GM23338 (cell line): ENCODE measurements at regions not wholly inside any gene's neighbourhood (a gene's known extent, or its start where the extent isn't known, plus 50 kb on each side); places are given as distances from the start of the nearest gene placed in this dataset.

Experiments used
- CREB1 ChIP-seq: fragments of 250-450 bp; sonication (Bioruptor Pico); IDR thresholded peaks from 2 replicates; pipeline ENCODE4 v1.5.0; 2020; ENCODE audit warnings: low read depth, mild to moderate bottlenecking, moderate library complexity
- EZH2 ChIP-seq: fragments of 200-600 bp; sonication (generic); IDR thresholded peaks from one replicate; pipeline ENCODE4 v1.8.0; 2017; ENCODE audit warnings: antibody characterized with exemption, mild to moderate bottlenecking, low read depth; ENCODE audit not compliant: unreplicated experiment
- EZH2phosphoT487 ChIP-seq: fragments of 200-600 bp; sonication (generic); IDR thresholded peaks from one replicate; pipeline ENCODE4 v1.8.1; 2018; ENCODE audit warnings: antibody characterized with exemption; ENCODE audit not compliant: unreplicated experiment
- JUNB ChIP-seq: IDR thresholded peaks from one replicate; pipeline ENCODE4 v1.6.1; 2016; ENCODE audit warnings: antibody characterized with exemption; ENCODE audit not compliant: unreplicated experiment
- NANOG ChIP-seq: IDR thresholded peaks from 2 replicates; pipeline ENCODE4 v1.6.1; 2016; ENCODE audit warnings: antibody characterized with exemption, borderline replicate concordance
- POLR2AphosphoS5 ChIP-seq: IDR thresholded peaks from 2 replicates; pipeline ENCODE4 v1.6.1; 2016; ENCODE audit warnings: antibody characterized with exemption, low read depth
- STAT1 ChIP-seq: IDR thresholded peaks from one replicate; pipeline ENCODE4 v1.6.1; 2016; ENCODE audit warnings: antibody characterized with exemption; ENCODE audit not compliant: unreplicated experiment
- ZNF331 ChIP-seq: fragments of 250-450 bp; sonication (Bioruptor Pico); IDR thresholded peaks from 2 replicates; pipeline ENCODE4 v1.5.0; 2020; ENCODE audit warnings: low read depth, mild to moderate bottlenecking, moderate library complexity
- TF ChIP-seq, protein P1 (sequence below), 2 experiments: fragments of 200-600 bp in 1 of 2; sonication (generic) in 1 of 2; conservative IDR thresholded peaks; 2 replicates each; pipeline versions ENCODE4 v1.5.1 to v1.6.1; 2016 to 2017; ENCODE audit warnings: antibody characterized with exemption in 2 of 2, low read depth in 2 of 2, mild to moderate bottlenecking in 2 of 2, moderate library complexity in 1 of 2
- TF ChIP-seq, protein P2 (sequence below): IDR thresholded peaks from one replicate; pipeline ENCODE4 v1.6.1; 2018; ENCODE audit warnings: antibody characterized with exemption; ENCODE audit not compliant: unreplicated experiment
- TF ChIP-seq, protein P3 (sequence below): fragments of 250-450 bp; sonication (Bioruptor Pico); IDR thresholded peaks from 2 replicates; pipeline ENCODE4 v1.5.0; 2020; ENCODE audit warnings: mild to moderate bottlenecking, moderate library complexity
- TF ChIP-seq, protein P4 (sequence below): IDR thresholded peaks from 2 replicates; pipeline ENCODE4 v1.6.1; 2016; ENCODE audit warnings: antibody characterized with exemption

DNA sequence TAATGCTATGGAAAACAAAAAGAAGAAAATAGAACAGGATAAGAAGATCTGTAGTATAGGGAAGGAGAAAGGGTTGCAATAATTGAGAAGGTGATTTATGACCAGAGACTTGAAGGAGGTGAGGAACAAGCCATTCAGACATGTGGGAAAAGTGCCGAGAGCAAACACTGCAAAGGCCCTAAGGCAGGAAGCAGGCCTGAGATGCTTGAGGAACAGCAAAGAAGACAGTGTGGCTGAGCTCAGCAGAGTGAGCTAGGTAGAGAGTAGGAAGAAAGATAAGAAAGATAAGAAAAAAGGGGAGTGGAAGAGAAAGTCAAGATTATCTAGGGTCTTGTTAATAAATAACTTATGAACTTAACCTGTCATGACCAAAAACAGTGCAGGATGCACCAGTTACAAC is 671.8 kb downstream of the RPS29 start:
- TF ChIP-seq, protein P1, sequence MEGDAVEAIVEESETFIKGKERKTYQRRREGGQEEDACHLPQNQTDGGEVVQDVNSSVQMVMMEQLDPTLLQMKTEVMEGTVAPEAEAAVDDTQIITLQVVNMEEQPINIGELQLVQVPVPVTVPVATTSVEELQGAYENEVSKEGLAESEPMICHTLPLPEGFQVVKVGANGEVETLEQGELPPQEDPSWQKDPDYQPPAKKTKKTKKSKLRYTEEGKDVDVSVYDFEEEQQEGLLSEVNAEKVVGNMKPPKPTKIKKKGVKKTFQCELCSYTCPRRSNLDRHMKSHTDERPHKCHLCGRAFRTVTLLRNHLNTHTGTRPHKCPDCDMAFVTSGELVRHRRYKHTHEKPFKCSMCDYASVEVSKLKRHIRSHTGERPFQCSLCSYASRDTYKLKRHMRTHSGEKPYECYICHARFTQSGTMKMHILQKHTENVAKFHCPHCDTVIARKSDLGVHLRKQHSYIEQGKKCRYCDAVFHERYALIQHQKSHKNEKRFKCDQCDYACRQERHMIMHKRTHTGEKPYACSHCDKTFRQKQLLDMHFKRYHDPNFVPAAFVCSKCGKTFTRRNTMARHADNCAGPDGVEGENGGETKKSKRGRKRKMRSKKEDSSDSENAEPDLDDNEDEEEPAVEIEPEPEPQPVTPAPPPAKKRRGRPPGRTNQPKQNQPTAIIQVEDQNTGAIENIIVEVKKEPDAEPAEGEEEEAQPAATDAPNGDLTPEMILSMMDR (conservative IDR thresholded peaks at IDR 0.05; ENCODE audit: low read depth in 2 of 2) = no peak
- TF ChIP-seq POLR2AphosphoS5 (no peak), EZH2 (no peak), JUNB (no peak), EZH2phosphoT487 (no peak), NANOG (no peak), STAT1 (no peak), ZNF331 (no peak), CREB1 (no peak)
- TF ChIP-seq, protein P2, sequence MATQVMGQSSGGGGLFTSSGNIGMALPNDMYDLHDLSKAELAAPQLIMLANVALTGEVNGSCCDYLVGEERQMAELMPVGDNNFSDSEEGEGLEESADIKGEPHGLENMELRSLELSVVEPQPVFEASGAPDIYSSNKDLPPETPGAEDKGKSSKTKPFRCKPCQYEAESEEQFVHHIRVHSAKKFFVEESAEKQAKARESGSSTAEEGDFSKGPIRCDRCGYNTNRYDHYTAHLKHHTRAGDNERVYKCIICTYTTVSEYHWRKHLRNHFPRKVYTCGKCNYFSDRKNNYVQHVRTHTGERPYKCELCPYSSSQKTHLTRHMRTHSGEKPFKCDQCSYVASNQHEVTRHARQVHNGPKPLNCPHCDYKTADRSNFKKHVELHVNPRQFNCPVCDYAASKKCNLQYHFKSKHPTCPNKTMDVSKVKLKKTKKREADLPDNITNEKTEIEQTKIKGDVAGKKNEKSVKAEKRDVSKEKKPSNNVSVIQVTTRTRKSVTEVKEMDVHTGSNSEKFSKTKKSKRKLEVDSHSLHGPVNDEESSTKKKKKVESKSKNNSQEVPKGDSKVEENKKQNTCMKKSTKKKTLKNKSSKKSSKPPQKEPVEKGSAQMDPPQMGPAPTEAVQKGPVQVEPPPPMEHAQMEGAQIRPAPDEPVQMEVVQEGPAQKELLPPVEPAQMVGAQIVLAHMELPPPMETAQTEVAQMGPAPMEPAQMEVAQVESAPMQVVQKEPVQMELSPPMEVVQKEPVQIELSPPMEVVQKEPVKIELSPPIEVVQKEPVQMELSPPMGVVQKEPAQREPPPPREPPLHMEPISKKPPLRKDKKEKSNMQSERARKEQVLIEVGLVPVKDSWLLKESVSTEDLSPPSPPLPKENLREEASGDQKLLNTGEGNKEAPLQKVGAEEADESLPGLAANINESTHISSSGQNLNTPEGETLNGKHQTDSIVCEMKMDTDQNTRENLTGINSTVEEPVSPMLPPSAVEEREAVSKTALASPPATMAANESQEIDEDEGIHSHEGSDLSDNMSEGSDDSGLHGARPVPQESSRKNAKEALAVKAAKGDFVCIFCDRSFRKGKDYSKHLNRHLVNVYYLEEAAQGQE = no peak
- TF ChIP-seq, protein P3, sequence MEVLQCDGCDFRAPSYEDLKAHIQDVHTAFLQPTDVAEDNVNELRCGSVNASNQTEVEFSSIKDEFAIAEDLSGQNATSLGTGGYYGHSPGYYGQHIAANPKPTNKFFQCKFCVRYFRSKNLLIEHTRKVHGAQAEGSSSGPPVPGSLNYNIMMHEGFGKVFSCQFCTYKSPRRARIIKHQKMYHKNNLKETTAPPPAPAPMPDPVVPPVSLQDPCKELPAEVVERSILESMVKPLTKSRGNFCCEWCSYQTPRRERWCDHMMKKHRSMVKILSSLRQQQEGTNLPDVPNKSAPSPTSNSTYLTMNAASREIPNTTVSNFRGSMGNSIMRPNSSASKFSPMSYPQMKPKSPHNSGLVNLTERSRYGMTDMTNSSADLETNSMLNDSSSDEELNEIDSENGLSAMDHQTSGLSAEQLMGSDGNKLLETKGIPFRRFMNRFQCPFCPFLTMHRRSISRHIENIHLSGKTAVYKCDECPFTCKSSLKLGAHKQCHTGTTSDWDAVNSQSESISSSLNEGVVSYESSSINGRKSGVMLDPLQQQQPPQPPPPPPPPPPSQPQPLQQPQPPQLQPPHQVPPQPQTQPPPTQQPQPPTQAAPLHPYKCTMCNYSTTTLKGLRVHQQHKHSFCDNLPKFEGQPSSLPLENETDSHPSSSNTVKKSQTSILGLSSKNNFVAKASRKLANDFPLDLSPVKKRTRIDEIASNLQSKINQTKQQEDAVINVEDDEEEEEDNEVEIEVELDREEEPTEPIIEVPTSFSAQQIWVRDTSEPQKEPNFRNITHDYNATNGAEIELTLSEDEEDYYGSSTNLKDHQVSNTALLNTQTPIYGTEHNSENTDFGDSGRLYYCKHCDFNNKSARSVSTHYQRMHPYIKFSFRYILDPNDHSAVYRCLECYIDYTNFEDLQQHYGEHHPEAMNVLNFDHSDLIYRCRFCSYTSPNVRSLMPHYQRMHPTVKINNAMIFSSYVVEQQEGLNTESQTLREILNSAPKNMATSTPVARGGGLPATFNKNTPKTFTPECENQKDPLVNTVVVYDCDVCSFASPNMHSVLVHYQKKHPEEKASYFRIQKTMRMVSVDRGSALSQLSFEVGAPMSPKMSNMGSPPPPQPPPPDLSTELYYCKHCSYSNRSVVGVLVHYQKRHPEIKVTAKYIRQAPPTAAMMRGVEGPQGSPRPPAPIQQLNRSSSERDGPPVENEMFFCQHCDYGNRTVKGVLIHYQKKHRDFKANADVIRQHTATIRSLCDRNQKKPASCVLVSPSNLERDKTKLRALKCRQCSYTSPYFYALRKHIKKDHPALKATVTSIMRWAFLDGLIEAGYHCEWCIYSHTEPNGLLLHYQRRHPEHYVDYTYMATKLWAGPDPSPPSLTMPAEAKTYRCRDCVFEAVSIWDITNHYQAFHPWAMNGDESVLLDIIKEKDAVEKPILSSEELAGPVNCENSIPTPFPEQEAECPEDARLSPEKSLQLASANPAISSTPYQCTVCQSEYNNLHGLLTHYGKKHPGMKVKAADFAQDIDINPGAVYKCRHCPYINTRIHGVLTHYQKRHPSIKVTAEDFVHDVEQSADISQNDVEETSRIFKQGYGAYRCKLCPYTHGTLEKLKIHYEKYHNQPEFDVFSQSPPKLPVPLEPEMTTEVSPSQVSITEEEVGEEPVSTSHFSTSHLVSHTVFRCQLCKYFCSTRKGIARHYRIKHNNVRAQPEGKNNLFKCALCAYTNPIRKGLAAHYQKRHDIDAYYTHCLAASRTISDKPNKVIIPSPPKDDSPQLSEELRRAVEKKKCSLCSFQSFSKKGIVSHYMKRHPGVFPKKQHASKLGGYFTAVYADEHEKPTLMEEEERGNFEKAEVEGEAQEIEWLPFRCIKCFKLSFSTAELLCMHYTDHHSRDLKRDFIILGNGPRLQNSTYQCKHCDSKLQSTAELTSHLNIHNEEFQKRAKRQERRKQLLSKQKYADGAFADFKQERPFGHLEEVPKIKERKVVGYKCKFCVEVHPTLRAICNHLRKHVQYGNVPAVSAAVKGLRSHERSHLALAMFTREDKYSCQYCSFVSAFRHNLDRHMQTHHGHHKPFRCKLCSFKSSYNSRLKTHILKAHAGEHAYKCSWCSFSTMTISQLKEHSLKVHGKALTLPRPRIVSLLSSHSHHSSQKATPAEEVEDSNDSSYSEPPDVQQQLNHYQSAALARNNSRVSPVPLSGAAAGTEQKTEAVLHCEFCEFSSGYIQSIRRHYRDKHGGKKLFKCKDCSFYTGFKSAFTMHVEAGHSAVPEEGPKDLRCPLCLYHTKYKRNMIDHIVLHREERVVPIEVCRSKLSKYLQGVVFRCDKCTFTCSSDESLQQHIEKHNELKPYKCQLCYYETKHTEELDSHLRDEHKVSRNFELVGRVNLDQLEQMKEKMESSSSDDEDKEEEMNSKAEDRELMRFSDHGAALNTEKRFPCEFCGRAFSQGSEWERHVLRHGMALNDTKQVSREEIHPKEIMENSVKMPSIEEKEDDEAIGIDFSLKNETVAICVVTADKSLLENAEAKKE (CRISPR knock-in tag) = no peak
- TF ChIP-seq, protein P4, sequence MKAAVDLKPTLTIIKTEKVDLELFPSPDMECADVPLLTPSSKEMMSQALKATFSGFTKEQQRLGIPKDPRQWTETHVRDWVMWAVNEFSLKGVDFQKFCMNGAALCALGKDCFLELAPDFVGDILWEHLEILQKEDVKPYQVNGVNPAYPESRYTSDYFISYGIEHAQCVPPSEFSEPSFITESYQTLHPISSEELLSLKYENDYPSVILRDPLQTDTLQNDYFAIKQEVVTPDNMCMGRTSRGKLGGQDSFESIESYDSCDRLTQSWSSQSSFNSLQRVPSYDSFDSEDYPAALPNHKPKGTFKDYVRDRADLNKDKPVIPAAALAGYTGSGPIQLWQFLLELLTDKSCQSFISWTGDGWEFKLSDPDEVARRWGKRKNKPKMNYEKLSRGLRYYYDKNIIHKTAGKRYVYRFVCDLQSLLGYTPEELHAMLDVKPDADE = no peak
